Glomerular visceral epithelial cell (primary cell): ENCODE measurements at regions not wholly inside any gene's neighbourhood (a gene's known extent, or its start where the extent isn't known, plus 50 kb on each side); places are given as distances from the start of the nearest gene placed in this dataset.

Experiments
- DNase-seq: peaks from one replicate; pipeline ENCODE4 v3.0.0-alpha.2; 2016; ENCODE audit errors: extremely low spot score

DNA sequence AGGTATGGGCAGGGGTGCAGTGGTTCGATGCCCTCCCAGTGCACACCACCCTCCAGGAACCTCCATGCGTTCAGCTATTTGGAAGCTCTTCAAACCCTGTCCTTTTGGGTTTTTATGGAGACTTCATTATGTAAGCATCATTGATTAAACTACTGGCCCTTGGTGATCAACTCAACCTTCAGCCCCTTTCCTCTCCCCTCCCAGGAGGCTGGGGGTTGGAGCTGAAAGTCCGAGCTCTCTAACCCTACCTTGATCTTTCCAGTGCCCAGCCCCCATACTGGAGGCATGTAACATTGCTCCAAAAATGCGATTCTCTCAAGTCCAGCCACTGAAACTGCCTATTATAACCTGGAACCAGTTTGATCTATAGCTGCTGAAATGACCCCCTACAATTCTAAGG lies 188.1 kb downstream of the IPO8 start:
- DNase-seq = no peak

DNA sequence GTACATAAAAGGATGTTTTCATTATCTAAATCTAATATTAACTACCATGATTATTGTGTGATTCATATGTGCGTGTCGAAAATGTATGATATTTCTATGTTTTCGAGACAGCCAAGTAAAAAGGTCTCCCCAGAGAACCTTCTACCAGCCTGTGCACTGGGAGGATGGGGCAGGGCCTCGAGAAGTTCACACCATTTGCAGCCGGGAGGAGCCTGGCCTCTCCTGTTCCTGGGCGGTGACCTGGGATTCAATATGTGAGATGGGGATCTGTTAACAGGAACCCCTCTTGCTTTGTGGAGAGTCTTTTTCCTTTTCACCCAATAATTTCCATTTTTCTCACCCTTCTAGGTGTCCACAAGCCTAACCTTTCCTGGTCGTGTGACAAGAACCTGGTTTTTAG lies 189.3 kb downstream of the IPO8 start:
- DNase-seq = no peak

DNA sequence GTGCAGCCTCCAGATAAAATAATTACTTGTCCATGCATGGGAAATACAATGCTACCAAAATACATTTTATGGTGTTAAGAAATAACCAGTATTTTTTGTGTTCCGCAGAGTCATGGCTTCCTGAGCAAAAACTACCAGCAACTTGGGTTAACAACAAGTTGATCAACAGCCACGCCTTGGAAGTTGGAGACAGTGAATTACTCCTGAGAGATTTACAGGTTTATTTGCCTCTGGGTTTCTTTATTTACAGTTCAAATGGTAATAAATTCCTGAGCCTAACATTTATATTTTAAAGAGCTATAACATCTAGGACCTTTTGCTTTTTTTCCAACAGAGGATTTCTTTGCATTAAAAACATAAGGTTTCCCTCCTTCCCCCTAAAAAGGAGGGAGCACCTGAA lies 194.0 kb downstream of the IPO8 start:
- no peak for DNase-seq

DNA sequence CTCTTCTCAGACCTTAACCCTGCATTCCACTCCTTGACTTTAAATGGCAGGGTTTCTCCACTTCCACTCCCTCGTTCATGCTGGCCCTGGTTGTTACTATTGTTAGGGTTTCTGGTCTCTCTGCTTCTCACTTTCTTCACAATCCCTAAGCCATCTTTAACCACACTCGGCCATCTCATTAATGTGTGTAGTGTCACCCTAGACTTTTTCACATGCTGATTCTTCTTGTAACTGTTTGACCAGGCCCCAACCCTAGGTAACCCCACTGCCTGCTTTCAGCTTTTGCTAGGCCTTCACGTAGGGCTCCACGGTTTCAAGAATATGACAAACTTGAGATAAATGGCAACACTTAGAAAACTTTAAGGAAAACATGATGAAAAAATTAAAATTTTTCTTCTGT lies 195.1 kb downstream of the IPO8 start:
- no peak for DNase-seq

DNA sequence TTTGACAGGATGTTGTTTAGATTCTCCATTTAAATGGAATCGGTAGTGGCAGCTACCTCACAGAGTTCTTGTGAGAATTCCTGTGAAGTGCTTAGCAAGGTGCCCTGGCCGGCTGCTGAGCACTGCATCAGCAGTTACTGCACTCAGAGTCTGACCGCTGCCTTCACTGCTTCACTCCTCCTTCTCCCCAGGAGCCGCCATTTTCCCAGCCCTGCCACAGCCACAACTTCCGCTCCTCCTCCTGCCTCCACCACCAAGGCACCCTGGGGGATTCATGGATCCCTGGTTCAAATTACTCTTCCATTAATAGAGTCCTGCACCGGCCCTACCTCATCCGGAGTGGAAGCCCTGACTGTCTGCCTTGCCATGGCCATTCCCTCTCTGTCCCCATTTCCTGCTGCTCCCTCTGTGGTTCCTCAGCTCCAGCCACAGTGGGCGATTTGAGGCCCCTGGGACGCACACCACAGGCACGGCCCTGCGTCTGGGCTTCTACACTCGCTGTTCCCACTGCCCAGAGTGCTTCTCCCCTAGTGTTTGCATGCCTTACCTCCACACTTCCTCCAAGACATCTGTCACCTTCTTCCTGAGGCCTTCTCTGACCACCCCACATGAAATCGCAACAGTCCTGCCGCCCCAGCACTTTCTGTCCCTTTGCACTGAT lies 210.3 kb downstream of the IPO8 start:
- DNase-seq = no peak

DNA sequence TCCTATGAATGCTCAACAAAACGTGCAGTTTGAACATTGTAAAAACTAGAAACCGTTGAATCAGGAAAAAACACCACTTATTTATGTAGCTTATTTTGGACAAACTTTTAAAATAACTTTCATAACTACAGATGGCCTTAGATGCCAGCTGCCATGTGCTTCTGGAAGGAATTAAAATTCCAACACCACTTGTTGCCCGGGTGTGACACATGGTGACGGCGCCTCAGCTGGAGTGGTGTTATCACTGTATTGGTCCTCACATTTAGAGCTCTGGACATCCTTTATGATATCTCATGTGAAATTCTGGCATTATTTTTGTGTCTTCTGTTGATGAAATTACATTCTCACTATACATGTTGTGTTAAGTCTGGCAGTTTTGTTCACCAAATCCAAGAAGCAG lies 211.0 kb downstream of the IPO8 start:
- DNase-seq = no peak

DNA sequence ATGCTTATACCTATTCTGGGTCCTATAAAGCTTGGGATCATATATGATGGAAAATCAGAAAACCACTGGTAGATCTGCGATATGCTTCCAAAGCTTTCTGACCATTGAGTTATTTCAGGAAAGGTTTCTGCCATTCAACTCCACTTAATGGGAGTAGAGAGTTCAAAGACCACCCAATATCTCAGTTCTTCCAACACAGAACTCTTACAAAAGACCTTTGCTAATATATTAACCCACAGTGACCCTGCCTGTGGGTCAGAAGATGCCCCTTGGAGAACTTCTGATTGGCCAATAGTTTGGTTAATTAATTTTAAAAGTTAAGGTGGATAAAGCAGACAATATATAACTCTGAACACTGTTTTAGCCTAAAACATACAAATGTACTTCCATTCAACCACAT lies 213.0 kb downstream of the IPO8 start:
- DNase-seq = no peak

DNA sequence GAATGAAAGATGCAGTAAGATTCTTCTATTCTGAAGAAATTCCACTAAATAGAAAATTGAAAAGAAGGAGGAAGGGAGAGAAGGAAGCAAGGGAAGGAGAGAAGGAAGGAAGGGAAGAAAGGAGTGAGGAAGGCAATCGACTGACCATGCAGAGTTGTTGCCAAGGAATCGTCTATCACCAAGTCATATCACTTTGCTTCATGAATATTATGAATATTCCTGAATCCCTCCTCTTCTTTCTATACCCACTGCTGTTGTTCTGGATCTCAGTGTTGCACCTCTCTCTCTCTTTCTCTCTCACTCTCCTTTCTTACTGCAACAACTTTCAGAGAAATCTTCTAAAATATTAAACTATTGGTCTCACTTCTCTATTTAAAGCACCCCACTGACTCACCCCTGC lies 222.4 kb downstream of the IPO8 start:
- DNase-seq = no peak

DNA sequence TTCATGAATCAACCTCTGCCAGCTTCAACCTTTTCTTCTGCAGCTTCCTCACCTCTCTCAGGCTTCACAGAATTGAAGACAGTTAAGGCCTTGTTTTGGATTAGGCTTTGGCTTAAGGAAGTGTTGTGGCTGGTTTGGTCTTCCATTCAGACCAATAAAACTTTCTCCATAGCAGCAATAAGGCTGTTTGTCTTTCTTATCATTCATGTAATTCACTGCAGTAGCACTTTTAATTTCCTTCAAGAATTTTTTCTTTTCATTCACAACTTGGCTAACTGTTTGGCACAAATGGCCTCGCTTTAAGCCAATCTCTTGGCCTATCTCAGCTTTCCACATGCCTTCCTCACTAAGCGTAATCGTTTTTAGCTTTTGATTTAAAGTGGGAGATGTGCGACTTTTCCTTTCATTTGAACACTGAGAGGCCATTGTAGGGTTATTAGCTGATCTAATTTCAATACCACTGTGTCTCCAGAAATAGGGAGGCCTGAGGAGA lies 229.5 kb downstream of the IPO8 start:
- no peak for DNase-seq

DNA sequence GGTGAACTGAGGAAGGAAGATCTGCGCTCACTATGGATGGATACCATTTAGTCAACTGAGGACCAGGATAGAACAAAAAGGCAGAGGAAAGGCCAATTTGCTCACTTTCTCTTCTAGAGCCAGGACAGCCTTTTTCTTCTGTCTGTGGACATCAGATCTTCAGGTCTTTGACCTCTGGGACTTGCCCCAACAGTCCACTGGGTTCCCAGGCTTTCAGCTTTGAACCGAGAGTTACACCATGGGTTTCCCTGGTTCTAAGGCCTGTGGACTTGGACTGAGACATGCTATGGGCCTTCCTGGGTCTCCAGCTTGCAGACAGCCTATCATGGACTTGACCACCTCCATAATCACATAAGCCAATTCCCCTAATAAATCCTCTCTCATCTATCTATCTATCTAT lies 232.0 kb downstream of the IPO8 start:
- DNase-seq = no peak

DNA sequence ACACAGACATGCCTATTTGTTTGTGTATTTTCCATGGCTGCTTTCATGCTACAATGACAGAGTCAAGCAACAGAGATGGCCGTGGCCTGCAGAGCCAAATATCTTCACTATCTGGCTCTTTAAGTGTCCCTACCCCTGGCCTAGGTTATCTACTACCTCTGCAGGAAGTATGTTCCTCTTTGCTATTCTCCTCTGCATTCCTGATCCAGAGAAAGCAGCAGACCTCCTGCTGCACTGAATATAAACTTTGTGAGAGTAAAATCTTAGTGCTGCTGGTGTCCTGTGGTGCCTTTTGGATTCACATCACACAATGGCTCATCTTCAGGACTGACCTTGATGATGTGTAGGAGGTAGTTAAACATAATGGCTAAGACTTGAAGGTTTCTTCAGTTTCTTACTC lies 233.4 kb downstream of the IPO8 start:
- DNase-seq = no peak

DNA sequence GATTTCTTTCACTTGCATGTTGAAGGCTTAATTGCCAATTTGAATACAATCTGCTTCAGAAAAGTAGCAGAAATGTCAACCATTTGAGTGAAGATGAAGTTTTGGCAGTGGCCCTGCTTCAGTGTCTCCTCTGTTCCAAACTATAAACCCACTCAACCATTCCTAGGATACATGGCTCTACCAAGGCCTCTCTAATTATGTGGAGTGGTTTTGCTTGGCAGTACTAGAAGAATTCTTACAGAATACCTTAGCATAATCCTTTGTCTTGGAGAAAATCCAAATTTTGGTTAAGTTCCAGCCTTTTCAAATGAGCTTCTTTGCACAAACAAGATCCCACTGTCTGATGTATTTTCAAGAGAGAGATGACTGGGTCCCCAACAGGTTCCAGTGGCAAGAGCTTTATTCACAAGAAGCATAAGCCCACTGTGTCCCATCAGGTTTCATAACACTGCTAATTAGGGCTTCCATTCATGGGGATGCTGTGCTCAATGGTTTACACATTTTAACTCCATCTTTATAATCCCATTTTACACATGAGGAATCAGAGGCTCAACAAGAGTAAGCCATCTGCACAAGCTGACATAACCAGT lies 234.5 kb downstream of the IPO8 start:
- DNase-seq = no peak

DNA sequence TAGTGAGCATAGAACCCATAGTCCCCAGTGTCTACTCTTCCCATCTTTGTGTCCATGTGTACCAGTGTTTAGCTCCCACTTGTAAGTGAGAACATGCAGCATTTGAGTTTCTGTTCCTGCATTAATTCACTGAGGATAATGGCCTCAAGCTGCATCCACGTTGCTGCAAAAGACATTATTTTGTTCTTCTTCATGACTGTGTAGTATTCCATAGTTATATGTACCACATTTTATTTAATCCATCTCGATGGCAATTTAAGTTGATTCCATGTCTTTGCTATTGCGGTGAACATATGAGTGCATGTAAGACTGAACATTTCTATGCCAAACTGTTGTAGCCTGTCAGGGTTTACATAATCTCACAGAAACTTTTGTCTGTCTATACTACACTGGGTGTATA lies 237.2 kb downstream of the IPO8 start:
- no peak for DNase-seq

DNA sequence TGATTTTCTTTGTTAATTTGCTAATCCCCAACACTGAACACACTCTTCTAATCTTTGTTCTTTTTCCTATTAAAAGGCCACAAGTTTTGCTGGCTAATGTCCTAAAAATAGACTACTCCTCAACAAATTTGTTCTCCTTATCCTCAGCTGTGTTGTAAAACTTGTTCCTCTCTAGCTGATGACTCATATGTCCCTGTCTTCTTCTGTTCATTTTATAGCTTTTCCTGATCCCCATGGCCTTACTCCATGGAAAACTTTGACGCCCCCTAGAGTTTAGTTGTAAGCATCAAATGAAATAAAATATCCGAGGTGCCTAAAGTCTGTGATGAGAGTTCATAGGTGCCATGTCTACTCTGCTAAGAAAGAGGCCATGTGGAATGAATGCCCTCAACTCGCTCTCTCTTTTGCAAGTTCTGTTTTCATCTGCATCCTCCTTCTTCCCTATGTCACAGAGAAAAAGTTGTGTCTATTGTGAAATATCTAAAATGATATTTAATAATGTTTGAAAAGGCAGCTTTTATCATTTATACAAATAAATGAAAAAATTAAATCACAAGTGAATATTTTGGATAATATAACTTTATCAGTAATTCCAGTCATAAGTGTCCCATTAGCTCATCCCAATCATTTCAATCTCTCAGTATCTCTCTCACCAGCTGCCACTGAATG lies 237.9 kb downstream of the IPO8 start:
- no peak for DNase-seq

DNA sequence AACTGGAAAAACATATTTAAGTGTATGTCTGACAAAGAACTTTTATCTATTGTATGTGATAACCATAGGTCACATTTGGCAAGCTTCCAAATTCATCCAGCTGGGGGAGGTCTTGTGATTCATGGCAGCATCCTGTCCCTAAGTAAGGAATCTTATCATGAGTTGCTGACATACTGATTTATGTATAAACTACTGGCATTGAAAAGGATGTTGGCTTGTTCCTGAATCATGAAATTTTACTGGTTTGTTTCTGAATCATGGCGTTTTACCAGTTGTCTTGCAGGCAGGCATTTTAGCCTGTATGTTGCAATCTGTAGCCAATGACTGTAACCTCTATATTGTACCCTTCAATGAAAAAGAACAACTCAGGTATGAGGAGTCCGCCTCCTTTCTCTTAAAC lies 244.8 kb downstream of the IPO8 start:
- no peak for DNase-seq

DNA sequence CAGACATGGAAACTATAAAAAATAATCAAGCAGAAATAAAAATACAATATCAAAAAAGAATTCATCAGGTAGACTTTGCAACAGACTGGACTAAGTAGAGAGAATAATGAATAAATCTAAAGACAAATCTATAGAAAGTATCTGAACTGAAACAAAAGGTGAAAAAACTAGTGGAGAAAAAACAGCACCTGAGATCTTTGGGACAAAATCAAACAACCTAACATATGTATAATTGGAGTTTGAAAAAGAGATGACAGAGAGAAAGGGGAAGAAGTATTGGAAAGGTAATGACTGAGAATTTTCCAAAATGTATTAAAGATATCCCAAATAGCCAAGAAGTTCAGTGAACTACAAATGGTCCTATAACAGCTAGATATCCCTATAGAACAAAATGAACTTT lies 245.4 kb downstream of the IPO8 start:
- no peak for DNase-seq

DNA sequence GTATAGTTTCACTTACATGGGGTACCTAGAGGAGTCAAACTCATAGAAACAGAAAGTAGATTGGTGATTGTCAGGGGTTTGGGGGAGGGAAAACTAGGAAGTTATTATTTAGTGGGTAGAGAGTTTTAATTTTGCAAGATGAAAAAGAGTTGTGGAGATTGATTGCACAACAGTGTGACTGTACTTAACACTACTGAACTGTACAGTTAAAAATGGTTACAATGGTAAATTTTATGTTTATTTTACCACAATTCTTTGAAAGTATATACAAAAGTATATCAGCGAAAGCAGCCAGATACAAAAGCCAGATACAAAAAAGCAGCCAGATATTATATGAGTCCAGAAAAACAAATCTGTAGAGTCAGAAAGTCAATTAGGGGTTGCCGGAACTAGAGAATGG lies 247.6 kb downstream of the IPO8 start:
- no peak for DNase-seq

DNA sequence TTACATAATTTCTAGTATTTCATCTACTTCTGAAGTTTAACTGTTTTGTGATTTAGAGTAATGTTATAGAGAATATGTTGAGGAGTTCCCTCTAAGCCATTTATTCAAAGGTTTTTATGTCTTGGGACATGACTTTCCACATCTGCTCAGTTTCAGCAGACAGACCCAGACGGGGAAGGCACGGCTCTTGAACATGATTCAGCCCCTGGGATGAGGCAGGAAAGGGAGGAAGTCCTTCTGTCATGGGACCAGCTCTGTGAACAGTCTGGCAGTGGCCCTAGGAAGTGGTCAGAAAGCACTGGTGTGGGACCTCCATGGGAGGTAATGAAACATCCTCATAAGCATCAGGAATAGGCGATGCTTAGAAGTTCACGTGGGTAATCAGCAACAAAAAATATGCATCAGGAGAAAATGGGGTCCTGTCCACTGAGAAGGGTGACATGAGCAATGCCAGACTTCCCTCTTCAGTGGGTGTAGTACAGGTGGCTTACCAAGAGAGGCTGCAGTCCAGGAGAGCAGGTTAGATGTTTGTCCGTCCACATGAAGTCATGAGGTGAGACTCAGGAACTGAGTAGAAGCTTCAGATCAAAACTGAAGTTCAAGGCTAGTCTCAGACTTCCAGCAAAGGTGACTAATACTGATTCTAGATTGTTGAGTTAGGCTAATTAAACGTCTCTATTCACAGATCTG lies 248.5 kb downstream of the IPO8 start:
- no peak for DNase-seq

DNA sequence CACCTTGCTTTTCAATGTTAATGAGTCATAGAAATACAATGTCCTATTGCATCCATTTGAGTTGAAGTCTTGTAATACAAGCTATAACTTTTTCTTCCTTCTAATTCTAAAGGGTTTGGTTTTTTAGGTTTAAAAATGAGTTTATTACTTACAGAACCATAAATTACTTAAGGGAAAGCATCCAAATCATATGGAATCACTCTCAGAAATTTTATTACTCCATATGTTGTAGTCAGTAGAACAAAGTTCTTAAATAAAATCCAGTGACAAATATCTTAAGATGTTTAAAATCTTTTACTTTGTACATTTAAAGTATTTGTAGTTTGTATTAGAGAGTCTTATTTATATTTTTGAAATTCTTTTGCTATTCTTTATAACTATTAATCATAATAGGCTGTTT lies 253.2 kb downstream of the IPO8 start:
- DNase-seq = no peak

DNA sequence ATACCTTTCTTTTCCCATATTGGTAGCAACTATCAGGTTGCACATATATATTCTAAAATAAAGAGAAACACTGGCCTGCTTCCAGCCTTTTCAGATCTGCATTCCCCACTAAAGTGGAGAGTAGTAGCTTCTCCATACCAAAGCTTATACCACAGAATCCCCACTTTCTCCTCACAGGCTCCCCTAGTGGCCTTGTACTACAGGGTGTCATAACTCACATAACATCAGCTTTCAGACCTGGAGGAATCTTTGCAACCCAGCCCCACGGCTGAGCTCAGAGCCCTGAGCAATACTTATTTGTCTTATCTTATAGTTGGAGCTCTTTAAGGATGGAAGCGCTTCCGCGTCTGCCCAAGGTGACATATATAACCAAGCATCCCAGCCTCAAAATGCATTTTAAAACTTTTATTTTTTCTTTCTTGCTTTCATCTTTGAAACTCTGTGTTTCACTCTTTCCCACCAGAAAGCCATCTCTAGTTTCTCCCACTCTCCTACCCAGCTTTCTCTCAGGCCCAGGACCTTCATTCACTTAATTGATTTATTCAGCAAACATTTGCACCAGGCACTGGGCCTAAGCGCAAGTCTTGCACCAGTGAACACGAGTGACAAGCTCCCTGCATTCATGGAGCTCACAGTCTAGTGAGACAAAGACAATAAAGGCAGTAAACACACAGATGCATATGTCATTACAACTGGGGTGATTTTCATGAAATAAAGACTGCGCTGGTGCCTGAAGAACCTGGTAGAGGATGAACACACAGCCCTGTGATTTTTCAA lies 254.7 kb downstream of the IPO8 start:
- no peak for DNase-seq

DNA sequence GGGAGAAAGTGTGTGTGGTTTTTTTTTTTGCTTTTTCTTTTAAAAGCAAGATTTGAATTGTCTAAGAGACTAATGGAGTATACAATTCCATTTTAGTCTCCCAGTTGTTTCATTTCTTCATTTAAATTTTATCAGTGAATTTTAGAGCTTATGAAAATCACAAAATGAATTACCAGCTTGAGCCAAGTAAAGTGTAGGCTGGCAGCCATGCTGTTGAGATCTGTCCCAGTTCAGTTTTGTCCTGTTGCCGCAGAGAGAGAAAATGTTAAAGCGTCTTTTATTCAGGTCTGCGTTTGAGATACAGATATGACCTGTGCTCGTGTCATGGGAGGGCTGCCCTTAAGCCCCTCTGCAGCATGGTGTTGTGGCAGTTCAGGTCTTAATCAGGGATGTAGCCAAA lies 256.5 kb downstream of the IPO8 start:
- DNase-seq = no peak

DNA sequence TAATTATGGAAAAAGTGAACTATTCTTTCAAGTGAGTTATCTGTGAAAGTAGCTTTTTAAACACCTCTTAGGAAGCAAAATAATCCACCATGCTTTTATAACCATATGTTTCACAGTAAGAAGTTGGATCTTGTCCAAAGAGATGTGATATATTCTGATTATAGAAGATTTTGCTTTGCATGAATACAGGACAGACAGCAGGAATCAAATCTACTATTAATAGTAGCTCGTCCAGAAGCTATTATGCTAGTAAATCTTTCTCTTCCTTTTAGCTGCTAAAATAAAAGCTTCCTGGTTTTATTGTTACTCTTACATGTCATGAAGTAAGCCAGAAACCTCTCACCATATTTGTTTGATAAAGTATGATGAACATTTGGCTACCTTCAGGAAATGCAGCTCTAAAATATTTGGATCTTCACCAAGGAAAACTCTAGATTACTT lies 257.0 kb downstream of the IPO8 start:
- DNase-seq = no peak
